IPS-20b (cell line): ENCODE measurements at regions not wholly inside any gene's neighbourhood (a gene's known extent, or its start where the extent isn't known, plus 50 kb on each side); places are given as distances from the start of the nearest gene placed in this dataset.

ENCODE experiments used
- H3K27ac ChIP-seq: one replicate; pipeline ENCODE4 v1.5.1; 2013; ENCODE audit warnings: low read length
- H3K27me3 ChIP-seq: 2 replicates; pipeline ENCODE4 v1.6.1; 2013; ENCODE audit warnings: mild to moderate bottlenecking, low read length, inconsistent platforms; ENCODE audit not compliant: insufficient read depth
- H3K36me3 ChIP-seq: 2 replicates; pipeline ENCODE4 v1.6.1; 2013; ENCODE audit warnings: low read depth, mild to moderate bottlenecking, inconsistent platforms, low read length, moderate library complexity; ENCODE audit not compliant: insufficient read depth
- H3K4me1 ChIP-seq: 2 replicates; pipeline ENCODE4 v1.6.1; 2013; ENCODE audit warnings: mild to moderate bottlenecking, control low read depth, inconsistent platforms, low read length, moderate library complexity; ENCODE audit not compliant: insufficient read depth
- H3K4me3 ChIP-seq: 2 replicates; pipeline ENCODE4 v1.5.1; 2013; ENCODE audit warnings: mild to moderate bottlenecking, low read length, inconsistent platforms
- H3K9ac ChIP-seq: 2 replicates; pipeline ENCODE4 v1.6.1; 2013; ENCODE audit warnings: low read depth, mild to moderate bottlenecking, inconsistent platforms, low read length, moderate library complexity
- H3K9me3 ChIP-seq: 2 replicates; pipeline ENCODE4 v1.6.1; 2013; ENCODE audit warnings: mild to moderate bottlenecking, low read depth, low read length, inconsistent platforms; ENCODE audit not compliant: insufficient read depth

DNA sequence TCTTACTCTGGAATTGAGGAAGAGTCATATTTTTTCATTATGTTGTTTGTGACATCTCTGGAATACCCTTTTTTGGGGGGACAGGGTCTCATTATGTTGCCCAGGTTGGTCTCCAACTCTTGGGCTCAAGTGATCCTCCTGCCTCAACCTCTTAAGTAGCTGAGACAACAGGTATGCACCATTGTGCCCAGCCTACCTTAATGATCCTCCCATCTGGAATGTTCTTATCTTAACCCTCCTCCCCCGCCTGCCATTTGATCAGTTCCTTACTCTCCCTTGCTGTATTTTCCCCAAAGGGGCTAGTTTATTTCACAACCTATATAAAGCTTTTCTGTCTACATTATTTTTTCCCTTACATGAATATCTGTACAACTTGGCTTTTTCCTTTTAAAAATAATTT, 594.7 kb downstream of the METTL15 start:
- H3K9me3 ChIP-seq = no peaks in the 10 kb centered on the region
- no peak overlapping the region for H3K9ac ChIP-seq
- no peaks in the 10 kb centered on the region for H3K36me3 ChIP-seq
- no peak overlapping the region for H3K27ac ChIP-seq
- H3K27me3 ChIP-seq = no peaks in the 10 kb centered on the region
- H3K4me3 ChIP-seq = no peak overlapping the region
- H3K4me1 ChIP-seq = no peaks in the 10 kb centered on the region; the same call in 1 of the 2 replicates

DNA sequence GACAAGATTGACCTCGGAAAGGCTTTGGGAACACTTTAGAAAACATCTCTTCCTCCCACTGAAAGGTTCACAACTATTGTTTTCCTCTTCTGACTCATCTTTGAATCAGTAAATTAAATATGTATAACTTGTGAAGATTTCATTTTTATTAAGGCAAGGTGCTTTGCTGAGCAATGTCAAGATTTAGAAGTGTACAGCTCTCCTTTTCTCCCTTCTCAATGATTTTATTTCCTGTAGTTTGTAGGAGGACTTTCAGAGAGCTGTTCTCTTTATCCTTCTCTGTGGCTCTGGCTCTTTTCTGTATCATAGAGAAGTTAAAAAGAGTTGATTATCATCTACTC, 594.2 kb downstream of the METTL15 start:
- H3K9me3 ChIP-seq = no peaks in the 10 kb centered on the region
- H3K4me1 ChIP-seq = peaks cover 4% of the 10 kb centered on the region; the same call in 1 of the 2 replicates
- H3K27me3 ChIP-seq = no peaks in the 10 kb centered on the region
- no peaks in the 10 kb centered on the region for H3K36me3 ChIP-seq
- no peak overlapping the region for H3K9ac ChIP-seq
- H3K27ac ChIP-seq = no peak overlapping the region
- H3K4me3 ChIP-seq = no peak overlapping the region

DNA sequence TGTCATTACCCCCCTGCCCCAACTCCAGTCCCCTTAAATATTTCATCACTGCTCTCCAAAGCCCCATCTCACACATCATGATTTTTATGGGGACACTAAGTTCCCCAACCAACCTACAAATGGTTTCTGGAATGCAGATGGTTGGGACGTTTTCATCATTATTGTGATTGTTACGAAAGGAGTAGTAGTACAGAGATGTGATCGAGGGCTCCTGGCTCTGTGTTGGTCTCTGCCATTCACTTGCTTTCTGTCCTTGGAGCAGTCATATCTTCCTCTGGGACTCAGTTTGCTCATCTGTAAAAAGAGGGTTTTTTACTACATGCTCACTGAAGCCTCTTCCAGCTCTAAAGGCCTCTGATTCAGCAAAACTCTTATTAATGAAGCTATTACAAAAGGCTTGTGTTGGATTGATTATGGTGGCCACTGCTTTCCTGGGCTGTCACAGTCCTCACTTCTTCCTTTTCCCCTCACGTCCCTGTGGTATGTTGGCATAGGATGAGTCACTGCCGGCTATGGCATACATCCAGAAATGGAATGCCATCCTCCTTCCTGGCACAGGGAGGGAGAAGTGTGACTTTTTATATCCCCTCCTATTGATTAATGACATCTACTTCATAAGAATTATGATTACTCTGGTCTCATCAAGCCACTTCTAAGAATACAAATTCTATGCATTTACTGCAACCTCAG, 593.7 kb downstream of the METTL15 start:
- no peak overlapping the region for H3K27ac ChIP-seq
- H3K4me1 ChIP-seq = peaks cover 5% of the 10 kb centered on the region; the same call in 1 of the 2 replicates
- no peaks in the 10 kb centered on the region for H3K9me3 ChIP-seq
- H3K4me3 ChIP-seq = no peak overlapping the region
- no peak overlapping the region for H3K9ac ChIP-seq
- no peaks in the 10 kb centered on the region for H3K36me3 ChIP-seq
- no peaks in the 10 kb centered on the region for H3K27me3 ChIP-seq

DNA sequence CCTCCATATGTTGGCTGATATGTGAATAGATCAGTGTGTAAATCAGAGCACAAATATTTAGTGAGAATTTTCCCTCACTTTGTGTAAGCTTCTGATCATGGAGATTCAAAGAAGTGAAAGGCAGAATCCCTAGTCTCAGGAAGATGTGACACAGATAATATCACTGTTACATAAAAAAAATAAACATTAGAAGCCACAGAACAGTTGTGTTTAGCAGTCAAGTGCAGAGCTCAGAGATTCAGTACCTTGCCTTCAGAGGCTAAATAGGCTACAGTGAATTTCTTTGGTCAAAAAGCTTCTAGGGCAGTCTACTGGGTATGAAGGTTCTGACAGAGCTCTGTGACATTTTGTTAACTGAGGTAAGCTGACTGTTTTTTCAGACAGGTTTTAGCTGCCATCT, 591.5 kb downstream of the METTL15 start:
- Histone ChIP-seq H3K4me3 (no peak overlapping the region), H3K9me3 (no peaks in the 10 kb centered on the region), H3K4me1 (peaks cover 5% of the 10 kb centered on the region; the same call in 1 of the 2 replicates), H3K27me3 (no peaks in the 10 kb centered on the region), H3K9ac (no peak overlapping the region), H3K27ac (no peak overlapping the region), H3K36me3 (no peaks in the 10 kb centered on the region)

DNA sequence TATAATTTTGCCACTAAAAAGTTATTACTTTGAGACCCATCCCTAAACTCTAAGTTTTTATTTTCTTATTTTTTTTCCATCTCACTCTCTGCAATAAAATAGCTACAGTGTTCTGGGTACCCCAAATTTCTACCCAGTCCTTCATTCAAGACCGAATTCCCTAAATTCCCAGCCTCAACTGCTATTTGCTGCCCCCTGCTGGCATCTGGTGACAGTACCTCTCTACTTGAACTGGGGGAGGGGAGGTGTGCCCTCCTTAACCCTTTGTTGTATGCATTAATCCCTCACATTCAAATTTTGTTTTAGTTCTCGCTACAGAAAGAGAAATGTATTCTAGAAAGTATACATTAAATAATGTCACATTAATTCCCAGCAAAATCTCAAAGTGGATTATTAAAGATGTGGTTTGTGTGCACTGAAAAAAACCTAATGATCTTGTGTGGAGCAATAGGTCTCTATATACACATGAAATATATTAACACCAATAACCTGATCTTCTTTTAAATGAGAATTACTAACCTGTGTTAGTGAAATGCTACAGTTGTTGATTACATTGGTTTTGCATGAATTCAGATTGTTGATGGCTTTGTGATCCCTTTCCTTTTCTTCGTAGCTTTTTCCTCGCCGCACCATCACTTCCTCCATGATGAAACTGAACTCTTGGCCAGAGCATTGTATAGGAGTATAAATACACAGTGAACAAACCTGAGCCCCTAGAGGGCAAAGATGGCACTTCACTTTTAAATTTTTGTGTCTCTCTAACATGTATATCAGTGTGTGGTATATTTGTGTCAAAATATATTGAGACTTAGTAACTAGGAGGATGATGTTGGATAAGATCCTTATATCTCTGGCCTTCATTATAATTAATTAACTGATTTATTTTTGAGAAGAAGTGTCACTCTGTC, 590.0 kb downstream of the METTL15 start:
- no peaks in the 10 kb centered on the region for H3K27me3 ChIP-seq
- no peak overlapping the region for H3K4me3 ChIP-seq
- no peaks in the 10 kb centered on the region for H3K9me3 ChIP-seq
- H3K36me3 ChIP-seq = no peaks in the 10 kb centered on the region
- no peak overlapping the region for H3K27ac ChIP-seq
- no peak overlapping the region for H3K9ac ChIP-seq
- peaks cover 5% of the 10 kb centered on the region; the same call in 1 of the 2 replicates for H3K4me1 ChIP-seq

DNA sequence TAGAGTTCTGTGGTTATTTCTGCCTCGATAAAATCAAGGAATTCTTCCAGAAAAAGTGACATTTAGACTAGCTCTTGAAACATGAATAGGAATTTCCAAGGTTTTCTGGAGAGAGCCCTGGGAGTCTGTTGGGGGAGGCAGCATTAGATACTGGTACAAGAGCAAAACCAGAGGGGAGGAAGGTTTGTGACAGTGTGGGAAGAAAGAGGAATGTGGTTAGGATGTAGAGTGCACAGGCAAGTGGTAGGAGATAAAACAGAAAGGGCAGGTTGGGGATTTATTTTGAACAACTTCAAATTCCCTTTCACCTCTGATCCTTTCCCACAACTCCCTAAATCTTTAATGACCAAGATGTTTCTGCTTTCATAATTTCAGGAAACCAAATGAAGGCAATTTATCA, 588.4 kb downstream of the METTL15 start:
- no peak overlapping the region for H3K9ac ChIP-seq
- no peak overlapping the region for H3K27ac ChIP-seq
- H3K36me3 ChIP-seq = no peaks in the 10 kb centered on the region
- no peaks in the 10 kb centered on the region for H3K9me3 ChIP-seq
- peaks cover 5% of the 10 kb centered on the region; the same call in 1 of the 2 replicates for H3K4me1 ChIP-seq
- no peaks in the 10 kb centered on the region for H3K27me3 ChIP-seq
- H3K4me3 ChIP-seq = no peak overlapping the region

DNA sequence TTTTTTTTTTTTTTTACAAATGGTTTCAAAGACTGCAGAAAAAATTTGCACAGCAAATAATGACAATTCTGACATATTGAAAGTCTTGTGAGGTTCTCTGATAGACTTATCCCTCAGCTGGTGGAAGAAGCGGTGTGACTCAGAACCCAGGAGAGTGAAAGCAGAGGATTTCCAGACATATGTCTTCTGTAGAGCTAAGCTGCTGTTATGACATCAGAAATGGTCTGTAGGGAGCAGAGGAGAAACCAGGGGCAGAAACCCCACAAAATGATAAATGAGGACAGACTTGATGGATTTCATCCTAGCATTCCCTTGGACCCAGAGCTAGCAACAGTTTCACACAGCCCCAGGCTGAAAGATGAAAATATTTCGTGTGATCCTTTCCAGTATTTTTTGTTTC, 582.6 kb downstream of the METTL15 start:
- H3K9me3 ChIP-seq = no peaks in the 10 kb centered on the region
- H3K27me3 ChIP-seq = no peaks in the 10 kb centered on the region
- no peaks in the 10 kb centered on the region for H3K36me3 ChIP-seq
- H3K4me1 ChIP-seq = no peaks in the 10 kb centered on the region
- H3K9ac ChIP-seq = no peak overlapping the region
- no peak overlapping the region for H3K4me3 ChIP-seq
- no peak overlapping the region for H3K27ac ChIP-seq

DNA sequence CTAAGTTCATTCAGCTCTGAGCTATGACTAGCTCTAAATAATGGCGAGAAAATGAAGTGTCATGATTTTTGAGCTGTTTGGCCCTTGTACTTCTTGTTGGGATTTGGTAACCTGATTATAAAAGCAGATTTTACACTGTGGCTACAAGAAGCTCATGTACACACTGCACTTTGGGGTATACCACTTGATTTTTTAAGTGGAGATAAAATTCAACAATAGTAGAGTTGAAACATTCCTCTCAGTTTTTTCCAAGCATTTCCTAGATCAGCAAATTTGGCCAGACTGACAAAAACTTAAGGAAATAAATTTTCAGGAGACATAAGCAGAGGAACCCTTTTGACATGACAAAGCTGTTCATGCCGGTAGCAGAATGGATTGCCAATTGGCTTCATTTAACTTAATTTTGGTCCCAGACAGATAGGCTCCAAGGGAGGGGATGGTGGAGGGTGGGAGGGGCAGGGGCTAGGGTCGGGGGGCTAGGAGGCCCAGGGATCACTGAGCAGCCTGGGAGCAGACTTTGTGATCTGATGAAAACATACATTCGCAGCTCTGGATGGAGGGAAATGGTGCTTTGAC, 575.9 kb downstream of the METTL15 start:
- Histone ChIP-seq H3K27ac (no peak overlapping the region), H3K4me1 (no peaks in the 10 kb centered on the region), H3K36me3 (no peaks in the 10 kb centered on the region), H3K4me3 (no peak overlapping the region), H3K27me3 (no peaks in the 10 kb centered on the region), H3K9ac (no peak overlapping the region), H3K9me3 (no peaks in the 10 kb centered on the region)

DNA sequence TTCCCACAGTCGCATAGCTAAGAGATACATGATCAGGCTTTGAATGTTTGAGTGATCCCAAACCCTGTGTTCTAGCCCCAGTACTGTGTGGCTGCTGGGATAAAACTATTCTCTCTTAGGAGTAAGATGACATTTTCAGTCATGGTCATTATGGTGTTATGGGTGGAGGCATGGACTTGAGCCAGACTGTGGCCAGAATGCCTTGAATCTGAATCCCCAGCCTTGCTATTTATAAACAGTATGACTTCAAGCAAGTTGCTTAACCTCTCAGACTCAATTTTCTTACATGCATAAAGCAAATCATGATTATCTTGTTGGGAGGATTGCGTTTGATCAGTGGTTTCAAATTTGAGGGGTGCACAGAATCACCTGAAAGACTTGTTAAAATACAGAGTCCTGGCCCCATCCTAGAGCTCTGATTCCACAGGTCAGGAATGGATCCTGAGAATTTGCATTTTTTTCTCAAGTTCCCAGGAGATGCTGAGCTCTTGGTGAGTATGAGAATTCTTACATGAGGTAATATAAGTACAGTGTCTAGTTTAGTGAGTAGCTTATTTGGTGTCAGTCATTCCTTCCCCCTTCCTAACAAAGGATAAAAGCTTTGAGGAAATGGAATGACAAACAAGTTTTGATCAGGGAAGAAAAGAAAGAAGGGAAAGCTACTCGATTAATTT, 571.7 kb downstream of the METTL15 start:
- no peaks in the 10 kb centered on the region for H3K9me3 ChIP-seq
- H3K4me3 ChIP-seq = no peak overlapping the region
- H3K27me3 ChIP-seq = no peaks in the 10 kb centered on the region
- H3K27ac ChIP-seq = no peak overlapping the region
- no peaks in the 10 kb centered on the region for H3K4me1 ChIP-seq
- no peak overlapping the region for H3K9ac ChIP-seq
- no peaks in the 10 kb centered on the region for H3K36me3 ChIP-seq

DNA sequence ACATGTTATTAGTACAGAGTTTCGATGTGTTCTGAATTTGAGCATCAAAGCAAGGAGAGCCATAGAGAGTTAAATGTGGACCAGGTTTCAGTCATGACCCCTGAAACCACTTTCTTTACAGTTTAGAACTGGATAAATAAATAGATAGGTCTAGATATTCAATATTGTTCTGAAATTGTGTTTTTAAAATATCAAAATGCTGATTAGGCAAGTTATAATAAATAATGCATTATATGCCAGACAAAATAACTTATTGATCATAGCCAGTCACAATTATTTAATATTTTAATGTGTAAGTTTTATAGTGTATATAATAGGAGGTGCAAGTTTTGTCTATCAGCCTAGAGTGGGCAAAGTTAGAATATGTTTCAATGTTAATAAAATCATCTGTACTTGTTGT, 569.5 kb downstream of the METTL15 start:
- Histone ChIP-seq H3K4me1 (0 out of 2 replicates have a peak, but pooled peaks cover 2% of the 10 kb centered on the region), H3K4me3 (no peak overlapping the region), H3K36me3 (no peaks in the 10 kb centered on the region), H3K9ac (no peak overlapping the region), H3K27me3 (no peaks in the 10 kb centered on the region), H3K9me3 (no peaks in the 10 kb centered on the region), H3K27ac (no peak overlapping the region)

DNA sequence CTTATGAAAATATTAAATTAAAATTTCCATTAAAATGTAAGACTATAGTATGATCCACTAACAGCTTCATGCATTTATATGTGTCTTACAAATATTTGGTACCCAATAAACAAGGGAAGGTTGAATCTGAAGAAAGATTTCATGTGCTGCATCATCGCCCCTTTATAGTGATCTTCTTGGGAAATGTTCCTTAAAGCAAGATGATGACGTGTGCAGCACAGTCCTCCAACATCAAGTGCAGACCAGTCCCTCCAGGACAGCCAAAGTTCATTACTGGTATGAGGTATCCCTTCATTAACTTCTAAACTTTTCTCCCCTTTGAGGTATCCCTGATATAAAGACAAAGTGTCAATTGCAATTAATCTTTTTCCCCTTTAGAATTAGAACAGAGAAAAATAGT, 567.0 kb downstream of the METTL15 start:
- Histone ChIP-seq H3K9me3 (no peaks in the 10 kb centered on the region), H3K4me3 (no peak overlapping the region), H3K9ac (no peak overlapping the region), H3K27me3 (no peaks in the 10 kb centered on the region), H3K4me1 (0 out of 2 replicates have a peak, but pooled peaks cover 2% of the 10 kb centered on the region), H3K36me3 (no peaks in the 10 kb centered on the region), H3K27ac (no peak overlapping the region)
